SKM-1 (cell line): ENCODE measurements at regions not wholly inside any gene's neighbourhood (a gene's known extent, or its start where the extent isn't known, plus 50 kb on each side); places are given as distances from the start of the nearest gene placed in this dataset.
A peak's percentile ranks its signal among the peaks of the same experiment; 100 is the strongest.

Source experiments
- DNase-seq: peaks from one replicate; lab custom pipeline; 2025; ENCODE audit not compliant: unreplicated experiment; lab: John Stamatoyannopoulos, UW

DNA sequence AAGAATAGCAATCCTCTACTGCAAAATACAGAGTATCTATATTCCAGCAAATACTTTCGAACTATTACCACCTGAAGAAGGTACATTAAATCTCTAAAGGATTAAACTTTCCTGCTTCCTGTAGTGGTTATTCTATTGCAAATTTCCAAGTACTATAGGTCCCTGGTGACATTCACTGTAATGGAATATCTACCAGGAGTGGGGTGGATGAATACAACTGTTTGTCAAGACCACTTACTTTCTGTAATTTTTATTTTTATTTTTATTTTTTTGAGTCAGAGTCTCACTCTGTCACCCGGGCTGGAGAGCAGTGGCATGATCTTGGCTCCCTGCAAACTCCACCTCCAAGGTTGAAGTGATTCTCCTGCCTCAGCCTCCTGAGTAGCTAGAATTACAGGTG, 389.5 kb downstream of the TMEM114 start:
- DNase-seq, result no peak

DNA sequence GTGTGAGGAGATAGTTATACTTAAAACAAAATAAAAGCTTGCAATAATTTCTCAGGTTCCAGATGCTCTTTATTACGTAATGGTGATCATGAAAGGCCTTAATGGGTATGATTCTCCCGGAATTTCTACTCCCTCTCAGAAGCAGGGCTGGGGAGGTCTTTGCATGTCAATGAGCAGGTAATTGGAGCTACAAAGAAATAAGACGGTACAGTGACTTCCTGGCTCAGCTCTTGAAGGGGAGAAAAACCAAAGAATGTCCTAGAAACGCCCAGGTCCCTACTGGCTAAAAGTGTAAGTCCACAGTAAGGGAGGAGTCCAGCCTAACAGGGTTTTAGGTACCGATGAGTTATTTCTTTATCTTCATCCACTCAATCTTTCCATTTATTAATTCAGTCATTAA, 390.9 kb downstream of the TMEM114 start:
- no peak for DNase-seq

- no peak for DNase-seq
Measured at GRCh38 chr16:8194794-8195193, 395.5 kb downstream of the TMEM114 start.

GRCh38 chr16:8188841-8189240, 401.5 kb downstream of the TMEM114 start:
- no peak for DNase-seq

DNA sequence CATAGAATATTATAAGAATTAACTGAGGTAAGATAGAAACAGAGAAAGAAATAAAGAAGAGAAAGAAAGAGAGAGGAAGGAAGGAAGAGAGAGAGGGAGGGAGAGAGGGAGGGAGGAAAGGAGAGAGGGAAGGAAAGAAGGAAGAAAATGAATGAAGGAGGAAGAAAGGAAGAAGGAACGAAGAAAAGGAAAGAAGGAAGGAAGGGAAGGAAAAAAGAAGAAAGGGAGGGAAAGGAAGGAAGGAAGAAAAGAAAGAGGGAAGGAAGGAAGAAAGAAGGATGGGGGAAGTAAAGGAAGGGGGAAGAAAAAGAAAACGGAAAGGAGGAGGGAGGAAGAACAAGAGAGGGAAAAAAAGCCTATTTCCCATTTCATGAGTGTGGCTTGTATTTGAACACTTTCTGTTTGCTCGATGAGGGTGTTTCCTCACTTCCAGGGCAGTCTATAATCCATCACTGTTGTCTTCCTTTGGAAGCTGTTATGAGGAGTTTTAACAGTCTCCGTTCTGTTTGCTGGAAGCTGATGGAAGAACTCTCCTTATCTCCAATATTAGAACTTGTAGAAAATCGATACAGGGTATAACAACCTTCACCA, 402.4 kb downstream of the TMEM114 start:
- DNase-seq, result no peak

DNA sequence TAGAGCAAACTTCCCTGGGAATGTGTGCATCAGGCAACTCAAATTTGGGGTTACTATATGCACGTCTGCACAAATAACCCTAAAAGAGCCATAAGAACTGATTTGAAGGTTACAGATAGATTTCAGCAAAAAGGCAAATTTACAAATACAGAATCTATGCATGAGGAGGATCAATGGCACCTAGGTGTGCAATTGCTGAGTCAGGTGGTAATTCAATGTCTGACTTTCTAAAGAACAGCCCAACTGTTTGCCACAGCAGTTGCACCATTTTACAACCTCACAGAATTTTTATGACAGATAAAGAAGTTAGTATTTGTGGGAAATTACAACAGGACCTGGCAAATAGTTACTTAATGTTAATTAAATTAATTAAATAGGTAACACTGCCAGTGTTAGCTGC, 405.5 kb downstream of the TMEM114 start:
- no peak for DNase-seq

GRCh38 chr16:8183176-8184099, 406.9 kb downstream of the TMEM114 start:
- DNase-seq, result no peak

- DNase-seq, result no peak
Measured at GRCh38 chr16:8182761-8183160, 407.6 kb downstream of the TMEM114 start.

DNA sequence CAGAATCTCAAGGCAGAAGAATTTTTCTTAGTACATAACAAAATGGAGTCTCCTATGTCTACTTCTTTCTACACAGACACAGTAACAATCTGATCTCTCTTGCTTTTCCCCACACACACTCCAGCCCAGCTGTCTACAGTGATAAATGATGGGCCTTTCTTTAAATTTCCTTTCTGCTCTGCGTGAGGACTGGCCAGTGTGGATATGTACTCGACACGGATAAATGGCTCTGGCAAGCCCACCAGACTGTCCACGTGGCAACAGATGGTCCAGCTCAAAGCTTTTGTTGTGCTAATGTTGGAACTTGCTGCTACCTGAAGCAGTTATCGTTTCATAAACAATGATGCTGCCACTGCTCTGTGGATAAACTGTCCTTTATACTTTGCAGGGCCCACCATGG, 410.7 kb downstream of the TMEM114 start:
- no peak for DNase-seq

- DNase-seq, result no peak
Measured at GRCh38 chr16:8178271-8178670, 412.0 kb downstream of the TMEM114 start.

DNA sequence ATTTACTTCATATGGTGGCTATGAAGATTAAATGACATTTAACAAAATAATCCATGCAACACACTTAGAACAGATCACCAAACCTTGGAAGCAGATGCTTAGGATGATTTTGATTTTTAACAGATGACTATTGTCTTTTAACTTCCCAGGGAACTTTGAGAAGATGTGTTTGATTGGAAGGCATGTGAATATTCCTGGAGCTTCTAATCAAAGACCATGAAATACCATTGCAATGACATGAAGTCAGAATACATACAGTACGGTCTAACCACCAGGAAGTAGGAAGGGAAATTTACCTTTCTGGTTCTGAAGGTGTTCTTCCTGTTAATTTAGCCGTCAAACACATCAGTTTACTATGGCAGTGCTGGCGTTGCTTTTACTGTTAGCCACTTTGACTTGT, 414.9 kb downstream of the TMEM114 start:
- no peak for DNase-seq

DNA sequence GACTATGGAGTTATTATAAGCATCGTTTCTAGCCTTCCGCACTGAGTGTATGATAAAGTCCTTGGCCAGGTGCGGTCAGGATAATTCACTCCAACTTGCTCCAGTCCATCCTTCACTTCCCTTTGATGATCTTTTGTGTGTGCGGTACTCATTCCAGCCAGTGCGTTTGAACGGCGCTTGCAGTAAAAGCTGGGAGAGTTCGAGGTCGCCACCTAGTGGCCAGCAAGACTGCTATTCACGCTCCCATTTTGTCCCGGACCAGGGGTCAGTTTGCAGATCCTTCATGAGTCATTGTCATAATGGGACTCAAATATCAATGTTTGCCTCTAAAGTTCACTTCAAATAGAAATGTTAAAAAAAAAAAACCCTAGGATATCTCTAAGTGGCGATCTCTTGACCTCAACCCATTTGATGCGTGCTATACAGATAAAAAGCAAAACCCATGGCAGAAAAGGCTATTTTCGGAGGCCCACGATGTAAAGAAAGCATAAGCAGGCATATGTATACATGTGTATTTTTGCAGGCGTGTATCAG, 417.1 kb downstream of the TMEM114 start:
- DNase-seq, result peak; percentile 41

DNA sequence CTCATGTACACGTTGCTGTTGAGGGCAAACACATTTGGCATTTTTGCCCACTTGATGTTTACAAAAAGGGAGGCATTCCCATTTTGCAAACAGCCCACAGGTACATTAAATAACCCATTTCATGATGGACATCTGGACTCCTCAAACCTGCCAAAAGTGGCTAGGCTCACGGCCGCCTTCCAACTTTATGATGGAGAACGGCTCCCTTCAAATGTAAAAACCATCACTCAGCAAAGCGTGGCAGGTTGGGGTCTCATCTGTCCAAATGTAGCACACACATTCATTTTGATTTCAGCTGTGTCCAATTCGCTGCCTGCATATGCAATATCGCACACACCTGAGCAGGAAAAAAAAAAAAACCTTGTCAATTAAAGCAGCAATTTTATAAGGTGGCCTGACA, 417.8 kb downstream of the TMEM114 start:
- no peak for DNase-seq

DNA sequence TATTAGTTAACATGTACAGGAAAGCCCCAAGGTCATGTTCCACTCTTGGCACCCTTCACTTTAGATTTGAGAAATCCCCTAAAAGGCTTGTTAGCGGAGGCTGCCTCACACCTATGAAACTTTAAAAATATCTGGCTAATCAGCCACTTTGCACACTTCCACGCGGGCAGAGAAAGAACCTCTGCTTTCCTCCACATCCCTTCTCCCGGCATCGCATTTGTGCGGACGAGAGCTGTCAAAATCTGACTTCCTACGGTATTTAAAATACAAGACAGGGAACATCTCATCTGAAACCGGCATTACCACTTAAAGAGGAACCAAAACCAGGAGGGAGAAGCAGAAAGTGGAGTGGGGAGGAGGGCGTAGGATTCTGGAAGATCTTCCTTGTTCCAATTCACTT, 422.3 kb downstream of the TMEM114 start:
- no peak for DNase-seq

GRCh38 chr16:8167436-8167835, 422.9 kb downstream of the TMEM114 start:
- no peak for DNase-seq

- no peak for DNase-seq
Measured at GRCh38 chr16:8158051-8158450, 432.3 kb downstream of the TMEM114 start.

- DNase-seq, result no peak
Measured at GRCh38 chr16:8155275-8155674, 435.0 kb downstream of the TMEM114 start.

DNA sequence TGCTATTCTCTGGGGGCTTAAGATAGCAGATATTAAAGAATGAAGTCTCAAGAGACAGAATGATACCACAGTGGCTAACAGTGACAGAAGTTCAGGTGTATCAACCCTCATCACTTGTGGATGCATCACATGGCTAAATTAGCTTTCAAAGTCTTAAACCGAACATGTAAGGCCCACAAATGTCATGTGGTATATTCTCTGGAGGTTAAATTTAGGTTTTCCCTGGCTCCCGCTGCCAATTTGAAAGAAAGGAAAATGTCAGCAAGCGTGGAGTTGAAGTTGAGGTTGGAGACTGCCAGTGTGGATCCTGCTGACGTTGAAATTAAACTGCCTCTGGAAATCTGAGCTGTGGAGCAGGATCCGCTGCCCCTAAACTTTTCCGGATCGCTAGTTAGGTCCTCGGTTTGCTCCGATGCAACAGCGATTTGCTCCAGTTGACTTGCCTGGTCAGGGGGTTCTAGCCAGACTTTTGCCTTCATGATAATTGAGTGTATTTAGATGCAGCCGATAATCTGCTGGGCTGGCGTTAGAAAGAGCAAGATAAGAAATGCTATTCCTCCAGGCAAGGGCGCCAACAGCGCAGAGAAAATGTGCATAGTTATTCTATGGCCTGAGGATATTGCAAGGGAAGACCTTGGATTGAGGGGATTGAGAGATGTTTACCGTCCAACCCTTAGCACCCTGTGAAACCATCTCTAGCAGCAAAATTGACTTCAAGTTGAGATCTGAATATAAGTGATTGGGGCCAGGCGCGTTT, 443.9 kb downstream of the TMEM114 start:
- DNase-seq, result no peak

DNA sequence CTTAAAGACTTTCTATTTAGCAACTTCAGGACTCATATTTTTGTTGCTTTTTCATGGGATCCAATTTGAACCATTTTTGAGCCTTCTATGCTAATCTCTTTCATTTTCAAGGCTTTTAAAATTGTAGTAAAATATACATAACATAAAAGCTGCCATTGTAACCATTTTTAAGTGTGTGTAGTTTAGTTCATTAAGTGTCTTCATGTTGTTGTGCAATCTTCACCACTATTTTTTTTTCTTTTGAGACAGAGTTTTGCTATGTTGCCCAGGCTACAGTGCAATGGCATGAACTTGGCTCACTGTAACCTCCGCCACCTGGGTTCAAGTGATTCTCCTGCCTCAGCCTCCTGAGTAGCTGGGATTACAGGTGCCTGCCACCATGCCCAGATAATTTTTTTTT, 451.6 kb downstream of the TMEM114 start:
- no peak for DNase-seq

GRCh38 chr16:8137606-8138005, 452.7 kb downstream of the TMEM114 start:
- DNase-seq, result no peak

GRCh38 chr16:8130197-8130596, 460.1 kb downstream of the TMEM114 start:
- no peak for DNase-seq

DNA sequence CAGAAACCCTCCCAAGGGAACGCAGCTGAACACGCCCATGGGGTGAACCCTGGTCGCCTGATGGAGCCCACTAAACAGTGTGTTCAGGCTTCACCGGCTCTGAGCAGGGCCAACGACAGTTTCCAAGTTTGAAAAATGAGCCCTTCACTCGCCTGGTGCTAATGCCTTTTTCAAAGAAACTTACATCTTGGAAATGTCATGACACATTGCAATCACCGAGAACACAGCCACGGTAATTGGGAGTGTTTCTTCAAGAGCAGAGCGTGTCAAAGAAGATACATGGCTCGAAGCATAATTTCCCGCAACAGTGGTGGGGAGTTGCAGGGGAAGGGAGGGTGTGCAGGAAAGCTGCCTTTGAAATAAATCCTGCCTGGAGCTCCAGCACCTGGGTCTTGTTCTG, 463.2 kb downstream of the TMEM114 start:
- no peak for DNase-seq
